NT2/D1 (cell line): ENCODE measurements at regions not wholly inside any gene's neighbourhood (a gene's known extent, or its start where the extent isn't known, plus 50 kb on each side); places are given as distances from the start of the nearest gene placed in this dataset.

Source experiments
- DNase-seq: peaks from one replicate; pipeline ENCODE4 v3.0.0-alpha.2; 2011; ENCODE audit warnings: low read depth, low spot score
- H3K27me3 ChIP-seq: 2 replicates; pipeline ENCODE4 v1.6.0; 2011; ENCODE audit warnings: mild to moderate bottlenecking; ENCODE audit not compliant: insufficient read length, insufficient read depth
- H3K36me3 ChIP-seq: 2 replicates; pipeline ENCODE4 v1.6.1; 2011; ENCODE audit warnings: mild to moderate bottlenecking, low read length, mixed read lengths; ENCODE audit not compliant: insufficient read depth, insufficient read length
- H3K4me1 ChIP-seq: 2 replicates; pipeline ENCODE4 v1.5.1; 2011; ENCODE audit not compliant: insufficient read depth, insufficient read length
- H3K4me3 ChIP-seq: 2 replicates; pipeline ENCODE4 v1.5.1; 2011; ENCODE audit warnings: low read depth; ENCODE audit not compliant: insufficient read length
- H3K9ac ChIP-seq: 2 replicates; pipeline ENCODE4 v1.6.0; 2011; ENCODE audit warnings: low read depth; ENCODE audit not compliant: insufficient read length
- H3K9me3 ChIP-seq: 2 replicates; pipeline ENCODE4 v1.5.1; 2011; ENCODE audit warnings: mild to moderate bottlenecking, low read length; ENCODE audit not compliant: insufficient read depth
- SUZ12 ChIP-seq: IDR thresholded peaks from 2 replicates; pipeline ENCODE4 v1.6.1; 2011; ENCODE audit not compliant: insufficient read length, insufficient read depth; ENCODE audit errors: extremely low read depth
- YY1 ChIP-seq: IDR thresholded peaks from 2 replicates; pipeline ENCODE4 v1.6.1; 2011; ENCODE audit not compliant: insufficient read length, insufficient read depth
- ZNF274 ChIP-seq: IDR thresholded peaks from 2 replicates; pipeline ENCODE4 v1.6.1; 2011; ENCODE audit warnings: mild to moderate bottlenecking, low read depth, low read length

GRCh38 chr17:51510940-51511339, 250.6 kb downstream of the UTP18 start:
- H3K4me1 ChIP-seq, result no peaks in the 10 kb centered on the region
- no peak for TF ChIP-seq ZNF274
- TF ChIP-seq YY1, result no peak
- TF ChIP-seq SUZ12, result no peak
- H3K36me3 ChIP-seq, result no peaks in the 10 kb centered on the region
- no peak overlapping the region for H3K4me3 ChIP-seq
- H3K9ac ChIP-seq, result no peak overlapping the region
- no peaks in the 10 kb centered on the region for H3K9me3 ChIP-seq
- H3K27me3 ChIP-seq, result no peaks in the 10 kb centered on the region
- no peak for DNase-seq

- TF ChIP-seq ZNF274 (no peak), SUZ12 (no peak), YY1 (no peak)
- Histone ChIP-seq H3K4me1 (no peaks in the 10 kb centered on the region), H3K36me3 (no peaks in the 10 kb centered on the region), H3K27me3 (no peaks in the 10 kb centered on the region), H3K9me3 (no peaks in the 10 kb centered on the region), H3K4me3 (no peak overlapping the region), H3K9ac (no peak overlapping the region)
- no peak for DNase-seq
Observed at GRCh38 chr17:51512220-51512907, 252.0 kb downstream of the UTP18 start.

- TF ChIP-seq SUZ12 (no peak), ZNF274 (no peak), YY1 (no peak)
- no peaks in the 10 kb centered on the region for H3K4me1 ChIP-seq
- no peaks in the 10 kb centered on the region for H3K36me3 ChIP-seq
- no peaks in the 10 kb centered on the region for H3K27me3 ChIP-seq
- no peak for DNase-seq
- no peak overlapping the region for H3K9ac ChIP-seq
- H3K4me3 ChIP-seq, result no peak overlapping the region
- no peaks in the 10 kb centered on the region for H3K9me3 ChIP-seq
Observed at GRCh38 chr17:51516924-51517323, 256.6 kb downstream of the UTP18 start.

GRCh38 chr17:51524524-51524923, 264.2 kb downstream of the UTP18 start:
- H3K4me3 ChIP-seq, result no peak overlapping the region
- no peak for DNase-seq
- 0 out of 2 replicates have a peak, but pooled peaks cover 9% of the 10 kb centered on the region for H3K9me3 ChIP-seq
- H3K9ac ChIP-seq, result no peak overlapping the region
- no peak for TF ChIP-seq YY1
- TF ChIP-seq SUZ12, result no peak
- TF ChIP-seq ZNF274, result no peak
- H3K4me1 ChIP-seq, result peaks cover 2% of the 10 kb centered on the region
- H3K36me3 ChIP-seq, result no peaks in the 10 kb centered on the region
- no peaks in the 10 kb centered on the region for H3K27me3 ChIP-seq

- no peaks in the 10 kb centered on the region for H3K36me3 ChIP-seq
- TF ChIP-seq YY1, result no peak
- TF ChIP-seq SUZ12, result no peak
- TF ChIP-seq ZNF274, result no peak
Observed at GRCh38 chr17:51526507-51526906, 266.2 kb downstream of the UTP18 start.

GRCh38 chr17:51527225-51527982, 267.1 kb downstream of the UTP18 start:
- Histone ChIP-seq H3K4me1 (peaks cover 2% of the 10 kb centered on the region), H3K4me3 (no peak overlapping the region), H3K9ac (no peak overlapping the region), H3K36me3 (no peaks in the 10 kb centered on the region), H3K9me3 (0 out of 2 replicates have a peak, but pooled peaks cover 9% of the 10 kb centered on the region), H3K27me3 (no peaks in the 10 kb centered on the region)
- TF ChIP-seq SUZ12 (no peak), ZNF274 (no peak), YY1 (no peak)
- DNase-seq, result no peak

More at GRCh38 chr17:51526507-51526906, 266.2 kb downstream of the UTP18 start:
- DNase-seq, result no peak
- Histone ChIP-seq H3K9ac (no peak overlapping the region), H3K27me3 (no peaks in the 10 kb centered on the region), H3K9me3 (0 out of 2 replicates have a peak, but pooled peaks cover 9% of the 10 kb centered on the region), H3K4me1 (peaks cover 2% of the 10 kb centered on the region), H3K4me3 (no peak overlapping the region)

GRCh38 chr17:51528111-51528510, 267.8 kb downstream of the UTP18 start:
- no peak for DNase-seq
- Histone ChIP-seq H3K4me1 (peaks cover 2% of the 10 kb centered on the region), H3K4me3 (no peak overlapping the region), H3K9me3 (0 out of 2 replicates have a peak, but pooled peaks cover 9% of the 10 kb centered on the region), H3K36me3 (no peaks in the 10 kb centered on the region), H3K27me3 (no peaks in the 10 kb centered on the region), H3K9ac (no peak overlapping the region)
- TF ChIP-seq ZNF274 (no peak), SUZ12 (no peak), YY1 (no peak)
